GM19438 (cell line): ENCODE measurements at regions not wholly inside any gene's neighbourhood (a gene's known extent, or its start where the extent isn't known, plus 50 kb on each side); places are given as distances from the start of the nearest gene placed in this dataset.

Experiments
- ATAC-seq: cut with Tn5 transposase; IDR thresholded peaks from one replicate; pipeline ENCODE4 v1.9.1; 2021; ENCODE audit warnings: low read depth; ENCODE audit not compliant: unreplicated experiment

GRCh38 chr7:46245586-46246111, 324.6 kb upstream of the IGFBP3 start:
- ATAC-seq = no peak

GRCh38 chr7:46244757-46245156, 323.7 kb upstream of the IGFBP3 start:
- no peak for ATAC-seq

- no peak for ATAC-seq
These were observed 322.3 kb upstream of the IGFBP3 start for GRCh38 chr7:46243406-46243805.

- ATAC-seq = no peak
These were observed 318.8 kb upstream of the IGFBP3 start for GRCh38 chr7:46239846-46240245.

- no peak for ATAC-seq
These were observed 316.4 kb upstream of the IGFBP3 start for GRCh38 chr7:46237466-46237865.

GRCh38 chr7:46233585-46234329, 312.7 kb upstream of the IGFBP3 start:
- no peak for ATAC-seq

GRCh38 chr7:46230990-46231305, 309.9 kb upstream of the IGFBP3 start:
- no peak for ATAC-seq

- no peak for ATAC-seq
These were observed 309.4 kb upstream of the IGFBP3 start for GRCh38 chr7:46230298-46230989.

GRCh38 chr7:46229409-46229808, 308.3 kb upstream of the IGFBP3 start:
- ATAC-seq = no peak

- no peak for ATAC-seq
These were observed 305.8 kb upstream of the IGFBP3 start for GRCh38 chr7:46226860-46227259.

- ATAC-seq = no peak
These were observed 303.3 kb upstream of the IGFBP3 start for GRCh38 chr7:46224363-46224762.

- ATAC-seq = no peak
These were observed 299.1 kb upstream of the IGFBP3 start for GRCh38 chr7:46220066-46220630.

GRCh38 chr7:46218461-46219200, 297.6 kb upstream of the IGFBP3 start:
- ATAC-seq = no peak

GRCh38 chr7:46215987-46216567, 295.0 kb upstream of the IGFBP3 start:
- ATAC-seq = no peak

- no peak for ATAC-seq
These were observed 293.5 kb upstream of the IGFBP3 start for GRCh38 chr7:46214526-46214925.

- no peak for ATAC-seq
These were observed 292.1 kb upstream of the IGFBP3 start for GRCh38 chr7:46213154-46213537.

- ATAC-seq = no peak
These were observed 291.5 kb upstream of the IGFBP3 start for GRCh38 chr7:46212425-46213153.

GRCh38 chr7:46210467-46210866, 289.4 kb upstream of the IGFBP3 start:
- ATAC-seq = no peak

GRCh38 chr7:46209611-46210388, 288.7 kb upstream of the IGFBP3 start:
- no peak for ATAC-seq
